ENCODE measurements at regions not wholly inside any gene's neighbourhood (a gene's known extent, or its start where the extent isn't known, plus 50 kb on each side); places are given as distances from the start of the nearest gene placed in this dataset.

DNA sequence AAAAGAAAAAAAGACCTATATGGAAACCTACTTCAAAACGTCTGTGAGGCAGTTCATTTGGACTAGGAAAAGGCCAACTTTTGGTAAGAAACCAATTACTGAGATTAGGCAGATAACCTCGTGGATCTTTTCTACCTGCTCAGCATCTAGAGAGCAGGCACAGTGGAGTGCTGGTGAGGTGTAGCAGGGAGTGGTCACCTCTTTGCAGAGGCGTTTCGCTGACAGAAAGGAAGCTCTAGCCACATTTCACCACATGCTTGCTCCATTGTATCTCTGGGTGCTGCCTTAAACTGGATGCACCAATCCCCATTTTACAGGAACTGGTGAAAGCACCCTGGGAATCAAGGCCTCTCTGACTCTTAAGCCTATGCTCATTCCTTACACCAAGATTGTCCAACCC lies 360.5 kb downstream of the LIG4 start:
- DNase-seq, result no peak

DNA sequence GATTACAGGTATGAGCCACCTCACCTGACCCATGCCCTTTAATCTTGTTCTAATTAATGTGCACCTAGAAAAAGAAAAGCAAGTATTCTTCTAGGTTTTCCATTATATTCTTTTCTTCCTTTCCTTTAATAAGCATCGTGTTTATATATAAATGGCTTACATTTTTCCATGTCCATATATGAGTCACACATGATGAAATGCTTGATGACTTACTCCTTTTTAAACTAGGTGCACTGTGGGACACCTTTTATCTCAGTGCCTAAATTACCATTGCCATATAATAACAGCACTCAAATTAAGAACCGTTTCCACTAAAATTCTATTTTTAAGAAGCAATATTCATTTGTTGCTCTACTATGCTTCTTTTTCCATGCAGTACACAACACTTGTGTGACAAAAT lies 363.3 kb downstream of the LIG4 start:
- DNase-seq, result no peak

DNA sequence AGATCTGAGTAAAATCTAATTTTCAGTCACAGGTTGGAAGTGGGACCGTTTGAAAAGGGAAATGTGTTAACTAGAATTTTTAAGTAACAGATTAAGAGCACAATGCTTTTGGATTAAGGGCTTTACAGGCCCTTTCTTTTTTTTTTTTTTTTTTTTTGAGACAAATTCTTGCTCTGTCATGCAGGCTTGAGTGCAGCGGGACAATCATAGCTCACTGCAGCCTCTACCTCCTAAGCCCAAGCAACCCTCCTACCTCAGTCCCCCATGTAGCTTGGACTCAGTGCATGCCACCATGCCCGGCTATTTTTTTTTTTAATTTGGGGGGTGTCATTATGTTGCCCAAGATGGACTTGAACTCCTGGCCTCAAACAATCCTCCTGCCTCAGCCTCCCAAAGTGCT lies 363.7 kb downstream of the LIG4 start:
- no peak for DNase-seq

DNA sequence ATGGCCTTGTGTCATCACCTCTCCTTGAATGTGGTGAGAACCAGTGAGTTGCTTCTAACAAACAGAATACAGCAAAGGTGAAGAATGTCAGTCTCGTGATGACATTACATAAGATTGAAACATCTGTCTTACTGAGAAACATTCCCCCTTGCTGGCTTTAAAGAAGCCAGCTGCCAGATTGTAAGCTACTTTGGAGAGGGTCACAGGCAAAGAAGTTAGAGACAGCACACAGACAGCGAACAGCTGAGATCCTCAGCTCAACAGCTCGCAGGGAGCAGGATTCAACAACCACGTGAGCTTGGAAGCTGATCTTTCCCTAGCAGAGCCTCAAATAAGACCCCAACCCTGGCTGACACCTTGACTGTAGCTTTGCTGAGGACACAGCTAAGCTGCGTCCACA lies 367.9 kb downstream of the LIG4 start:
- DNase-seq, result no peak

DNA sequence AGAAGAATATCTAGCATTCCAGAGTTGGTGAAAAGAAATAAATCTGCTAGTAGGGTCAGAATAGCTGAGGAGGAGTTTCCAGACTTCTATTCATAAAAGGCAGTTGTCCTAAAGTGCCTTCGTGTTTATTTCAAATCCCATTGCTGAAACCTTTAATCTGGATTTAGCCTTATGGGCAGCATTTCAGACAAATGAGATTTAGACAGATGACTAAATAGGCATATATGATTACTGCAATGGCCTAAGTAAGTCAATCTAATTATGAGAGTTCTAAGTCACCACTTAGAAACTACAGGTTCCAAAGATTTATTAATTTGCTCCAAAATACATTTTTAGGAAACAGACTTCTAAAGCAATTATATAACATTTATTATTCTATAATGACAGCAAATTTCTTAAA lies 368.7 kb downstream of the LIG4 start:
- DNase-seq, result no peak

DNA sequence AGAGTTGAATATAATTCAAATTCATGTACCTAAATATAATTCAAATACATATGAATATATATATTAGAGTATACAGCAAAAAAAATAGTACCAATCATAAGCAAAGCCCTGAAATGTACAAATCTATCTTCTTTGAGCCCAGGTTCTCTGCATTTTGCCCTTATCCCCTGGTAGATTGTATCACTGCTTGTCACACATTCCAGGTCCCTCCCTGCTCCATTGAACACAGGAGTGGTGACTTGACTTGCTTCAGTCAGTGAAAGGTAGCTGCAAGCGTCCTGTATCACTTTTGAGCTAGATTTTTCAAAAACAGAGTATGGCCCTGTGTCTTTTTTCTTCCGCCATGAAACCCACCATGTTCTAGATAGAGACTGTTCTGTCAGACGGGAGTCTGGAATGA lies 369.4 kb downstream of the LIG4 start:
- DNase-seq, result no peak

DNA sequence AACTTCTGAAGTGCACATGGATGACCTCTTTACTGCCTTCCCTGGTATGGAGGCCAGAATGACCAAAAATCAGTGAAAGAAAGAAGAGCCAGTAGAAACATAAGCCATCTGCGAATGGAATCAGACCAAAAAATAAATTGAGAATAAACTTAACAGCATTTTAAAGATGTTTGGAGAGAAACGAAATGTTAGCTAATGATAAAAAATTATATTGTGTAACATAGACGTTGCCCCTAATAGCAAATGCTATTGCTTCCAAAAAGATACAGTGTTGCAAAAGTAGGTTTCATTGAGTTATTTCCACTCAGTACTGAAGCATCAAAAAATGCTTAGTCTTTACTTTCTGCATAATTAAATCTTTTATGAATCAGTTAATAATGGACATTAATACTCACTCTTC lies 371.7 kb downstream of the LIG4 start:
- no peak for DNase-seq

DNA sequence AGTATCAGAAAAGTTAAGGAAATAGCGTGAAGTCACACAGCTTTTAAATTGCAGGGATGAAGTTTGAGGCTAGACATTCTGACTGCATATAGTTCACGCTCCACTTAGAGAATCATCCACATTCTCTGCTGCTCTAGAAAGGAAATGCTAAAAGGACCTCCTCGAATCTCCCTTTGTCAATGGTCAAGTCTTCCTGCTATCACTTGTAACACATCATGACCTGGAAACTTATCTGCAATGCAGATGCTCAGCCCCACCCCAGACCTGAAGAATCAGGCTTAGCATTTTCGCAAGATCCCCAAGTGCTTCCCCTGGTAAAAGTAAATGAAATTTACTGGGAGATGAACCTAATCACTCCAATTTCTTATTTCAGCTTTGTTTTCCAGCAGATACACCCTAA lies 372.1 kb downstream of the LIG4 start:
- DNase-seq, result no peak

DNA sequence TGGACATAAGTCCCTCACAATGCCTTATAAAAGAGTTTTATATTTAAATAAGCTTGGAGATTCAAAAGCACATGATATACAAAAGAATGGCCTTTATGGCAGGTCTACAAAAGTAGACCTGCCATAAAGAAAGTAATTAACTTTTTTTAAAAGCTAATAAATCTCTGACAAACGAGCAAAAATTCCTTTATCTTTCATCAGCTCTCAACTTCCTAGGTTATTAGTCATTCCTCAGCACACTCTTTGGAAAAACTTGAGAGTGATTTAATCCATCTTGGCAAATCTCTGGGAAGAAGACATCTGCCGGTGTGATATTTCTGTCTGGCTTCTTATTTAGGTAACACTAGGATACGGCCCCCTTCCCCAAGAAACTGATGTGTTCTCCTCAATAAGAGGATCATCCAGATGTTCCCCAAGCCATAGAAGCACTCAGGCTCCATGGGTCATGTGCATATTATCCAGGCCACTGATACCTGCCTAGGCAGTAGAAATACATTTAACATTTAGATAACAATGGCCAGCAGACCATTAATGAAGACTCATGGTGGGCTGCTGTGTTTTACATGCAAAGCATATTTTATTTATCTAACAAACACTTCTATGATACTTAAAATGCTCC lies 372.7 kb downstream of the LIG4 start:
- DNase-seq, result no peak

DNA sequence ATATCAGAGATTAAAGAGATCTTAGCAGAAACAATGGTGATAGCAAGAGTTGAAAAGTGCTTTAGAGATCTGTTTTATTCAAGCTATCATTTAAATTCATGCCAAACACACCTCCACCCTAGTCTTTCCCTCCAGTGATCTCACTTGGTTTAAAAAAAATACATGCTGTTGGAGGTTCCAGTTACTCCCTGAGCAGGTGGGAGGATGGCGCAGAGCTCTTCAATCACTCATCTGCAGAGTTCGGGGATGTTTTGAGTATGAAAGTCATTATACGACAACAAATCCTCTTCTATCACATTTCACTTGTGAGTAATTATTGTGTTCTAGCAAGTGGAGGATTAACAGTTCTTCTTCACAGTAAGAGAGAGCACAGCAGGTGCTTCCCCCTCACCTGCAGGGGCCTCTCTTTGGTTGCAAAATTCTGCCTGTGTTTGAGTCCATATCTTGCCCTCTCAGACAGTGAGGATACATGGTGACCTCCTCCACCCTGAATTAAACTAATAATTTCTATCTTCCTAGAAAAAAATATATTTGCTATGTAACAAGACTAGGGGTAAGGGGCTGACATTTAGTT lies 376.7 kb downstream of the LIG4 start:
- DNase-seq, result no peak

DNA sequence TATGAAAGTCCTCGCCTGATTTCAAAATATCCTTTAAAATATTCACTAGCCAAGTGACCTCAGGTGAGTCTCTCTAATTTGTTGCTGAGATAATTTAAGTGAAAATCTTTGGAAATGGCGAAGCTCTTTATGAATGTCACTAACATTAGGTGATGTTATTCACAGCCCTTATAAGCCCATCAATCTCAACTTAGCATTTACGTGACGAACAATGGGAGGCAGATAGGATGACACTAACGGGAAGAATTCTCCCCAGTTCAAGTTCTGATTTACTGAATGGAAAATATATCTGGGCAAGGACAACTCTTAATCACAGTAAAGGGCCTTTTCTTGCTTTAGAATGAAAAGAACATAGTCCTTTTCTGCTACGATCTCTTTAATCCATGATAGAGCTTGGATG lies 378.7 kb downstream of the LIG4 start:
- no peak for DNase-seq

DNA sequence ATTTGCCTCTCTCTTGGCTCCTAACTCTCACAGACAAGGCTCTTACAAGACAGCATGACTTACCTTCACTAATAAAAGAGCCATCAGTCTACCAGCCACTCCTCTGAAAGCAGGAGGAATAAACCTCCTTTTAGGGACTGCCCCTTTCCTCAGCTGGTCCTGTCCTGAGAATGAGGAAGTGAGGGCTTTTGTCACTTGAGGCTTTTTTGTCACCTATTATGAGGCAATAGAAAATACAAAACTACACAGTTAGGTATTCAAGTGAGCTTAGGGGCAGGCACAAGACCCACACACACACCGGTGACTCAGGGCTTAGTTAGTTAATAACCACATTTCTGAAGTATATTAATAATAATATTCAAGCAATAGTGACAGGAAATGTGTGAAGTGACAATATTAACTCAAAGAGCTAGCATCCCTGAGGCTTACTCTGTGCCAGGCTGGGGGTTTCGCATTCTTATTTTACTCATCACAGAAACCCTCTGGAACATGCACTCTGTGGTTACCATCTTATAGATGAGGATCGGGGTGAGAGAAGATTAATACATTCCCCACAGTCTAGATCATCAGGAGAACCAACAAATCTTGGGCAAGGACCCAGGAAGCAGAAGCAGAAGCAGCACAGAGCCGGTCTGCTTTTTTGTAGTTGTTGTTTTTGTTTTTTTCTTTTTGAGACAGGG lies 379.9 kb downstream of the LIG4 start:
- DNase-seq, result no peak

DNA sequence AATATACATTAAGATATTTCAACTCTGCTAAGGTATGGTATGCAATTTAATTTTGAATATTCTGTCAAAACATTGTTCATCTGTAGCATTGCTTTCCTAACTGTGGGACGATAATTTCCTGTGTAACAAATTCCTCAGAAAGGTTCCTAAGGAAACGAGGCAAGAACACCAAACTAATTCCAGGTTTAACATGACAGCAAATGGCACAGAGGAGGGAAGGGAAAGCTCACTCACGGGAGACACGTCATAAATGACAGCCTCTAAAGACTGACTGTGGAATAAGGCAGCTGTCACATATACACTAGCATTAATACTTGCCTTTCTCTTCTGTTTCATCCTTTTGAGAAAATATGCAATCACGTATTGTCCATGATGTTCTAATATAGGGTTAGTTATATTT lies 380.6 kb downstream of the LIG4 start:
- no peak for DNase-seq

DNA sequence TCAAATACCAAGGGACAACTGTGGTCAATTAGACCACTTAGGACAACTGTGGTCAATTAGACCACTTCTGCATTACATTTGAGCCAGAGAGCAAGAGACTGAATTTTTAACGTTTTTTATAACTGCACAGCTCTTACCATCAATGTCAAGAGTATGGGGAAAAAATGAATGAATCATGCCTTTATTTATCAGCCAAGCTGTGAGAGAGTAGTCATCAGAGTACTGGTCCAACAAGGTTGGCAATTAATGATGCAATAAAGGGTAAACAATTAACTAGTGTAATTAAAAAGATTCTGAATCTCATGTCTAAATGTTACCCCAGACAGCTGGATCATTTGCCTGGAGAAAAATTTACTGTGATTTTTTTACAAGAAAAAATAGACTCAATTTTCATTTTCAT lies 381.1 kb downstream of the LIG4 start:
- no peak for DNase-seq

DNA sequence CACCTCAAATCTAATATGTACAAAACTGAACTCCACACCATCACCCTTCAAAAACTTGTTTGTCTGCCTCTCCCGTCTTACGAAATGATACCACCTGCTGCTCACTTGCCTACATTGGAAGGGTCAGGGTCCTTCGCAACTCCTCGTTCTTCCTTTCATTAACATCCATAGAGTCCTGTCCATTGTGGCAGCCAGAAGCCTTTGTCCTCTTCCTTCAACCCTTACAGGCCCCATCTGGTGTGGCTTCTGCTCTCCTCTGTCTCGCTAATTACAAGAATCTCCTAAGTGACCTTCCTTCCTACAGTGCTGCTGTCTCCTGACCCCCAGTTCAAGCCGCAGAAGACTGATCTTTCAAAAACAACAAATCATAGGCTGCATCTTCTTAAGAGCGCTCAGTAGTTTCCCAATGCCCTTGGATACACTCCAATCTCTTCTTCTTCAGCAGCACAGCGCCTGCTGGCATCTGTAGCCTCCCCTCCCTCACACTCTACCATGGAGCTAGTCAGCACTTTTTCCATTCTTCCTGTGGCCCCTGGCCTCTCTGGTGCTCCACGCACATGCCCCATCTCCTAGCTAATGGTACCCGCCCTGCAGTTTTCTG lies 382.7 kb downstream of the LIG4 start:
- DNase-seq, result no peak

DNA sequence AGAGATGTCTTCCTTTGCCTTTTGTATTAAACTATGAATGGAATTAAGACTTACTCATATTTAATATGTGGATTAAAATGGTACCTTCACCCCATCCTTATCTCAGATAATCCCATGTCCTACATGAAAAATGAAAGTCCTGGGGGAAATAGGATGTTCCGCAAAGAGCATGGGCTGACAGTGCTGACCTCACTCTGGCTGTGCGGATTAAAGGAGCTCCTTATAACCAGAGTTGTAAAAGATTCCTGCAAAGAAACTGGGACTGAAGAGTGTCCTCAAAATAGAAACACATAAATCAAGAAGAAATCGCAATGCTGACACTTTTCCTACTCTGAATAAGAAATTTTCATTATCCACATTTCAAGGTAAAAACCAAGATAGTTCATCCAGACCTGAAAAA lies 384.5 kb downstream of the LIG4 start:
- DNase-seq, result no peak

DNA sequence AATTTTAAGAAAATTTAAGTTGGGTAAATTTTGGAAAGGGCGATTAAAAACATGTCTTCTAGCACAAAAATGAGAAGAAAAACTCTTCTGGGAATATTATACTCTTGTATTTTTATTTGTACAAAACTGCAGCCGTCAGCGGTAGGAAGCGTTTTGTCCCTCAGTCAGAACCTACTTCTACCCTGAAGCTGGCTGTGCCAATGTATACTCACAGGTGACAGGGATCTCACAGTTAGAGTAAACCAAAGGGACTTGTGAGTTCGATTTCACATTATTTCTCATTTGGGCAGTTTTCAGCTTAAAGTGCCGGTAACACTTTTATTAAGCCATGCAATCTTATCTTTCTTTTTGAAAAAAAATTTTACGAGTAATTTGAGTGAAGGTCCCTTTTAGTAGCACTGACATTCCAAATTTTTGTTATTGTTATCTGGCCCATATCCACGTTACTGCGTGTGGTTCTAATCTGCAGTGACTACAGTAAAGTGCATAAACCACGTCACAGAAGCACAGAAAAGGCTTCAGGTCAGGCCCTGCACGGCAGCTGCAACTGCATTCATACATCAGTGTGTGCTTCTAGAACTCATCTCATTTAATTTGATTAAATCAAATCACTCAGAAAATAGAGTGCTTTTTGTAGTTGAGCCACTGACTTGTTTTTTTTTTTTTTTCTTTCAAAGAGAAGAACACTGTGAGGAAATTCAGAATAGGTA lies 387.3 kb downstream of the LIG4 start:
- DNase-seq, result no peak

DNA sequence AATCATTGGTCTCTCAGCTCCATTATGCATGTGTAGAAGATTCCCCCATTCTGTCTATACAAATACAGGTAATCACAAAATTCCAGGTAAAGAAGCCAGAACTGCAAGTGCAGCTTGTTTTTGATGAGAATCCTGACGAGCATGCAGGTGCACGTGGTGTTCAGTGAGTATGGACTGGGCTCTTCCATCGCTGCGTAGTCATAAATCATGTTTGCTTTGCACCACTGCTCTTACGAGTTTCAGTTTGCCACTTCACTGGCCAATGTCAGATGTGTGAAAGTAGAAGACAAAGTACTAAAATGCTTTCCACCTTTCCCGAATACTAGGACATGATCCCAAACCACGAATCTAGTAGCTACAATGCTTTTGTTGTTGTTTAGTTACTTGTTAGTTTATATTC lies 390.7 kb downstream of the LIG4 start:
- no peak for DNase-seq

DNA sequence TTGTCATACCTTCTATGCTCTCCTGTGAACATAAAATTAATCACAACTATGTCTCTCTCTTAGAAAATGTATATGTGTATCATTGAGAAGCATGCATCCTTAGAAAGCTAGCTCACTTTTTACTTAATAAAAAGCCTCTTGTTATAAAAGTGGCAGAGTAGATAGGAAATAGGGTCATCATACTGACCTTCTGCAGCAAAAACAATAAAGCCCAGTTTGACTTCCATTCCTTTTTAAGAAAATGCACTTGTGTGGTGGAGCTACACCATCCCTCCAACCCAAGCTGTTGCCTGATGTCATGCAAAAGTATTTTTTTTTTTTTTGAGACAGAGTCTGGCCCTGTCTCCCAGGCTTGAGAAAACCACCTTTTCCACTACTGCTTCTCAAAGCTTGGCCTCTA lies 393.3 kb downstream of the LIG4 start:
- DNase-seq, result no peak

DNA sequence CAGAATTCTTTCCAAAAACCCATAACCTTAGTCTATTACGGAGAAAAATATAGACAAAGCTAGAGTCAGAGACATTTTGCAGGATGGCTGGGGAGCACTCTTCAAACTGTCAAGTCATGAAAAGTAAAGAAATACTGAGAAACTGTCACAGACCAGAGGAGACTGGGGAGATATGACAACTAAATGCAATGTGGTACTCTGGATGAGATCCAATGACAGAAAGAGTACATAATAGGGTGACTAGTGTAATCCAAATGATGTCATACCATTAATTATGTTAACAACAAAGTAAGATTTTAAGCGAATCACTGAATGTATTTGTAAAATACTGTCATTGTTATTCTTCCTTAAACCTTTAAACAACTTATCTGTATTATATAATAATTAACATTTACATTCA lies 393.8 kb downstream of the LIG4 start:
- DNase-seq, result no peak

DNA sequence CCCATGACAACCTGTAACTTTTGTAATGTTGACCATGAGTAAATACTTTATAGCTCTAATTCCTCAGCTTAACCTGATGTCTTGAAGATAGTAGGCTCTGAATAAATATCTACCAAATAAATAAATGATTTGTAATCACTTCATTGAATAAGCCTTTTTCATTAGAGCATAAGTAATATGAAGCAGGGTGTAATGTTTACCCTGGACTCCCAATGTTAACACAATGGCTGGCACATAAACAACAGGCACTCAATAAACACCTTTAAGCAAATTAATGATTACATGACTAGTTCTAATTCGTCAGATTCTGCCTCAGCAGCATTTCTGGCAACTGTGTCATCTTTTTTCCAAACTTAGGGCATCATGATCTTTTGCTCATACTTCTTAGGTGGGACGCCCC lies 396.3 kb downstream of the LIG4 start:
- no peak for DNase-seq

DNA sequence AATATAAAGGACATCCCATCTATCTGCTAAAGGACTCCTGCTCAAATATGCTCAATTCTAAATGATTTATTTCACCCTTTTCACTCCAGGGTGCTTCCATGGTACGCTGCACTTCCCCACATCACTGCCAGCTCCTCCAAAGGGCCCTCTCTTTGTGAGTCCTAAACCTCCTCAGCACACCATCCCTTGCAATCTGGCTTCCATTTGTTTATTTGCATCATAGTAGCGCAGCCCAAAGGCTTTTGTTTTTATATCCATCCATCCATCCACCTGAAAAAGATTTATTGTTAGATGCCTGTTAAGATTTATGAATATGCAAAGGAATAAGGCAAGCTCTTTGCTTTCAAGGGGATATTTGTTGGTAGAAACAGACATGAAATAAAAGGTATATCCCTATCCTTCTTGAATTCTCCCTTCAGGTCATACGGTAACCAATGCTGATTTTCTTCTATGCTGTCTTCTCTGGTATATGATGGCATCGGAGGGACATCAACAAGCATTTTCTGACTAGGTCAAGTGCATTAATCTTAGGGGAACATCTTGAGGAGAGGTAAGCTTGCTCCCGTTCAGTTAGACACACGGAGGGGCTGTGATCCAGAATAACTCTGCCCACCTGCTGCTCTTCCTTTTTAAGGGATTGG lies 397.6 kb downstream of the LIG4 start:
- DNase-seq, result no peak

DNA sequence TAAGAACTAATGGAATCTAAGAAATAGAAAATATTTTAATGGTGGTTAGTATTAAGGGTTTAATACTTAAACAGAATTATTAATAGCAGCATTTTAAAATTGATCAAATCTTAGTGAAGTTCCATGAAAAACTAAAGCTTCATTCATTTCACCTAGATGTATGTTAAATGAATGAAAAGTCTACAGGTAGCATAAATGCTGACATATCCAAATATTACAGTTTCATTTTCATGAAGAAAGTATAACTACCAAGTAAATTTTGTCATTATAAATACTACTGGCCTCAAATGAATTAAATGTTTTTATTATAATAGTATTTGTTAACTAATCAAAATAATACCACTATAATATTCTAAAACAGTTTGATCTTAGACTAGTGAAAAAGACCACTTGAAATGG lies 403.3 kb downstream of the LIG4 start:
- no peak for DNase-seq

All from central memory CD4-positive, alpha-beta T cell (primary cell).